ENCODE measurements at regions not wholly inside any gene's neighbourhood (a gene's known extent, or its start where the extent isn't known, plus 50 kb on each side); places are given as distances from the start of the nearest gene placed in this dataset.

- no peak for DNase-seq (ENCODE audit: low read depth)
These were observed 74.1 kb upstream of the POMGNT2 start for GRCh38 chr3:43180027-43180426.

- DNase-seq (ENCODE audit: low read depth) = no peak
These were observed 73.0 kb upstream of the POMGNT2 start for GRCh38 chr3:43178891-43179366.

GRCh38 chr3:43177085-43177484 lies 71.2 kb upstream of the POMGNT2 start:
- no peak for DNase-seq (ENCODE audit: low read depth)

GRCh38 chr3:43176666-43177065 lies 70.8 kb upstream of the POMGNT2 start:
- no peak for DNase-seq (ENCODE audit: low read depth)

- no peak for DNase-seq (ENCODE audit: low read depth)
These were observed 69.7 kb upstream of the POMGNT2 start for GRCh38 chr3:43175541-43175940.

- DNase-seq (ENCODE audit: low read depth) = no peak
These were observed 68.1 kb upstream of the POMGNT2 start for GRCh38 chr3:43173949-43174348.

GRCh38 chr3:43171748-43172147 lies 65.9 kb upstream of the POMGNT2 start:
- DNase-seq (ENCODE audit: low read depth) = no peak

GRCh38 chr3:43170553-43170952 lies 64.7 kb upstream of the POMGNT2 start:
- DNase-seq (ENCODE audit: low read depth) = no peak

GRCh38 chr3:43169987-43170386 lies 64.1 kb upstream of the POMGNT2 start:
- no peak for DNase-seq (ENCODE audit: low read depth)

- no peak for DNase-seq (ENCODE audit: low read depth)
These were observed 60.5 kb upstream of the POMGNT2 start for GRCh38 chr3:43166406-43166805.

DNA sequence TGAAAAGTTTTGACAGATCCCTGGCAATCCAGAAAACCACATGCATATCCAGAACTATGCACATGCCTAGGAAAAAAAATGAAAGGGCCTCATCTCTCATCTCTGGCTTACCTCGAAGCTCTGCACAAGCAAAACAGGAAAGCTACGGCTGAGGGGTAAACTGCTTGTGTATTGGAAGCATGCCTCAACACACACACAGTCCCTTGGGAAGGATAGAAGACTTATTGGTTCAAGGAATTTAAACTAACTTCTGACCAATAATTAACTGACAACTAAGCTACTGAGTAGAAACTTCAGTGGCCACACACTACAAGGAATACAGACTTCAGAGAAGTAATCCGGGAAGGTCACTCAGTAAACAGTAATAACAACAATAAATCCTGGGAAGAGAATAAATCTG lies 59.9 kb upstream of the POMGNT2 start:
- DNase-seq (ENCODE audit: low read depth) = no peak

- no peak for DNase-seq (ENCODE audit: low read depth)
These were observed 58.1 kb upstream of the POMGNT2 start for GRCh38 chr3:43163895-43164493.

DNA sequence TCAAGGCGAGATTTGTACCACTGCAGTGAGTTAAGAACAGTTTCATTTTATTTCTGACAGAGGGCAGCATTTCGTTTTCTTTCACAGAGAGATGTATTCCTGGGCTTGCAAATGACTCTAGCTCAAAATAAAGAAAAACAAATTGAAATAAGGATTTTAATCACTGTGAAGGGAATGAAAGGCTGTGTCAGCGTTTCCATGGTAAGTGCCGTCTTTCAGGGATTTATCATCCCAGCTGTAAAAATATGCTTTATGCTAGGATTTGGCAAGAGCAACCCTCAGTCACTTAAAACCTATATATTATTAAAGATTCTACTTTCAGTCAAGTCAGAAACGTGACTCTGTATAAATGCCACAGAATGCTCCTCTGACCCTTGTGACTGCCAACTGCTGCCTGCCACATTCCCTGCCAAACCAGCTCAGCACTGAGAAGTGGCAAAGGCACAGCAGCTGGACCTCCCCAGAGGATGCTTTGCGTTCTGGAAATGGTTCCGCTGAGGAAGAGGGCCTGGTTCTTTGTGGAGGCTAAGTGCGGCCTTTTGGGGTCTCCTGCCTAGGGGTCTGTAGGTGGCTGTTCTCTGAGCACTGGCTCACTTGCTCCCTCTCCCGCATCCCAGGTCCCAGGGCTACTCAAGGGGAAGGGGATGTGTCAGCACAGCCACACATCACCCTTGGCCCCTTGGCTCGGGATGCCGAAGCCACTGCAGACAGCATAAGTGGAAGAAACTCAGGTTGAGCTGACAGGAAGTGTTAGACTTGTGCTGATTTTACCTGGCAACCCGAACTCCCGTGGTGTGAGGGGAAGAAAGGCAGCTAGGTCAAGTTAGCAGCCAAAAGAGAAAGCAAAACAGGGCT lies 56.6 kb upstream of the POMGNT2 start:
- DNase-seq (ENCODE audit: low read depth) = no peak

DNA sequence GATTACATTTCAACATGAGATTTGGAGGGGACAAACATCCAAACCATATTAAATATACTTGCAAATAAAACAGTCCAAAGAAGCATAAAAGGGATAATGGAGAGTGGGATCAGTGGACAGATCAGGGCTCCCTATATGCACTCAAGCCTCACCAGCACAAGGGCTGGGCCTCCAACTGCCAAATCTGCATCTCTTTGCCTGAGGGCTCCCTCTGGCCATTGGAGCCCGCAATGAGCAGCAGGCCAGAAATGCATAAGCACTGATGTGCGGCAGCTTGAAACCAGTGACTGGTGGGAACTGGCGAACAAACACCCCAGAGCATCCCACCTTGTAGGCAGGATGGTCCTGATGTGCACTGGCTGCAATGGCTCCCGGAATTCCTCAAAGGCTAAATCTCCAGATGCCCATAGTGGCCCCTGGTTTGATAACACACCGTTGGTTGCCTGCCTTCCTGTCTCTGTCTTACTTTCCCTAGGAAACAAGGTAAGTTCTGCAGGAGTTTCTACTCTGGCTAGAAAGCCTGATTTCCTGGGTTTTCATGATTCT lies 55.9 kb upstream of the POMGNT2 start:
- DNase-seq (ENCODE audit: low read depth) = no peak

GRCh38 chr3:43160664-43161063 lies 54.8 kb upstream of the POMGNT2 start:
- DNase-seq (ENCODE audit: low read depth) = no peak

DNA sequence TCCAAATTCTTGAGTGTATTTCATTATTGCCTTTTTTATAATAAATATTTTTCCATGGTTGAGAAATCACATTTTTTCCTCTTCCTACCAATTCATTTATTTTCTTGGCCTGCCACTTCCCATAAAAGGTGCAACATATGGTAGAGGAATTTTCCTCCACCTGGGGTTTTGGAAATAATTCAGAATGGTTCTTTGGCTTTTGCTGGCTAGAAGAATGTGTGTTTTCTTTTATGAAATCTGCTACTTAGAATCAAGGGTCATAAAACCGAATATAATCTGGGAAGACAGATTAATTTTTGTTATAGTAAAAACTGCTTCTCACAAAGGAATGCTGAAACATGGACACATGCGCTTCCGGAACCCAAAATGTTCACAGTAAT lies 54.0 kb upstream of the POMGNT2 start:
- no peak for DNase-seq (ENCODE audit: low read depth)

- no peak for DNase-seq (ENCODE audit: low read depth)
These were observed 53.4 kb upstream of the POMGNT2 start for GRCh38 chr3:43159131-43159875.

GRCh38 chr3:43156812-43157455 lies 51.1 kb upstream of the POMGNT2 start:
- DNase-seq (ENCODE audit: low read depth) = no peak

- no peak for DNase-seq (ENCODE audit: low read depth)
These were observed 49.7 kb upstream of the POMGNT2 start for GRCh38 chr3:43155464-43156121.
